Adrenal gland (tissue), 5 donors: ENCODE measurements at regions not wholly inside any gene's neighbourhood (a gene's known extent, or its start where the extent isn't known, plus 50 kb on each side); places are given as distances from the start of the nearest gene placed in this dataset.

ENCODE experiments used
- POLR2A ChIP-seq, 2 donors: fragments of 450-650 bp; IDR thresholded peaks; one replicate each; pipeline ENCODE4 v1.6.1; 2017; ENCODE audit warnings: antibody characterized with exemption in 2 of 2, mild to moderate bottlenecking in 2 of 2, moderate library complexity in 1 of 2
- TF ChIP-seq, protein P1 (sequence below), 6 experiments: fragments of 450-650 bp in 4 of 6; fragments of 200-600 bp in 2 of 6; sonication (generic) in 1 of 6; IDR thresholded peaks; 1 replicate in 5 of 6; 2 replicates in 1 of 6; pipeline versions ENCODE4 v1.5.1 to v1.8.0; 2016 to 2021; ENCODE audit warnings: antibody characterized with exemption in 6 of 6, mild to moderate bottlenecking in 2 of 6, moderate library complexity in 1 of 6
- donor health status: DM: no; HTN: no; CAD: no.

- no peak for TF ChIP-seq POLR2A (IDR thresholded peaks at IDR 0.05)
- TF ChIP-seq, protein P1, sequence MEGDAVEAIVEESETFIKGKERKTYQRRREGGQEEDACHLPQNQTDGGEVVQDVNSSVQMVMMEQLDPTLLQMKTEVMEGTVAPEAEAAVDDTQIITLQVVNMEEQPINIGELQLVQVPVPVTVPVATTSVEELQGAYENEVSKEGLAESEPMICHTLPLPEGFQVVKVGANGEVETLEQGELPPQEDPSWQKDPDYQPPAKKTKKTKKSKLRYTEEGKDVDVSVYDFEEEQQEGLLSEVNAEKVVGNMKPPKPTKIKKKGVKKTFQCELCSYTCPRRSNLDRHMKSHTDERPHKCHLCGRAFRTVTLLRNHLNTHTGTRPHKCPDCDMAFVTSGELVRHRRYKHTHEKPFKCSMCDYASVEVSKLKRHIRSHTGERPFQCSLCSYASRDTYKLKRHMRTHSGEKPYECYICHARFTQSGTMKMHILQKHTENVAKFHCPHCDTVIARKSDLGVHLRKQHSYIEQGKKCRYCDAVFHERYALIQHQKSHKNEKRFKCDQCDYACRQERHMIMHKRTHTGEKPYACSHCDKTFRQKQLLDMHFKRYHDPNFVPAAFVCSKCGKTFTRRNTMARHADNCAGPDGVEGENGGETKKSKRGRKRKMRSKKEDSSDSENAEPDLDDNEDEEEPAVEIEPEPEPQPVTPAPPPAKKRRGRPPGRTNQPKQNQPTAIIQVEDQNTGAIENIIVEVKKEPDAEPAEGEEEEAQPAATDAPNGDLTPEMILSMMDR (IDR thresholded peaks at IDR 0.05) = no peak
These were observed 168.4 kb upstream of the ARL4C start for GRCh38 chr2:234665304-234665703.
